Chondrocyte (in vitro differentiated cells): ENCODE measurements at regions not wholly inside any gene's neighbourhood (a gene's known extent, or its start where the extent isn't known, plus 50 kb on each side); places are given as distances from the start of the nearest gene placed in this dataset.

Experiments used
- DNase-seq: peaks from one replicate; pipeline ENCODE4 v3.0.0; 2021; ENCODE audit warnings: mixed read lengths, low spot score
- H3K27ac Mint-ChIP-seq: one replicate; pipeline ENCODE4 v1.8.0; 2021; ENCODE audit warnings: mild to moderate bottlenecking, moderate library complexity, mixed read lengths; ENCODE audit not compliant: unreplicated experiment
- H3K27me3 Mint-ChIP-seq: 2 replicates; pipeline ENCODE4 v1.8.0; 2021; ENCODE audit warnings: low read depth, mixed read lengths
- H3K36me3 Mint-ChIP-seq: 2 replicates; pipeline ENCODE4 v1.8.0; 2021; ENCODE audit warnings: low read depth, mixed read lengths
- H3K4me1 Mint-ChIP-seq: 2 replicates; pipeline ENCODE4 v1.8.0; 2021; ENCODE audit warnings: low read depth, mild to moderate bottlenecking, mixed read lengths
- H3K4me3 Mint-ChIP-seq: one replicate; pipeline ENCODE4 v1.8.0; 2021; ENCODE audit warnings: mild to moderate bottlenecking, moderate library complexity, mixed read lengths; ENCODE audit not compliant: unreplicated experiment
- H3K9me3 Mint-ChIP-seq: 2 replicates; pipeline ENCODE4 v1.8.0; 2021; ENCODE audit warnings: low read depth, mixed read lengths
- TF ChIP-seq, protein P1 (sequence below): fragments of 200-600 bp; sonication (generic); IDR thresholded peaks from 2 replicates; pipeline ENCODE4 v1.5.0; 2021; ENCODE audit warnings: antibody characterized with exemption, mild to moderate bottlenecking, moderate library complexity

DNA sequence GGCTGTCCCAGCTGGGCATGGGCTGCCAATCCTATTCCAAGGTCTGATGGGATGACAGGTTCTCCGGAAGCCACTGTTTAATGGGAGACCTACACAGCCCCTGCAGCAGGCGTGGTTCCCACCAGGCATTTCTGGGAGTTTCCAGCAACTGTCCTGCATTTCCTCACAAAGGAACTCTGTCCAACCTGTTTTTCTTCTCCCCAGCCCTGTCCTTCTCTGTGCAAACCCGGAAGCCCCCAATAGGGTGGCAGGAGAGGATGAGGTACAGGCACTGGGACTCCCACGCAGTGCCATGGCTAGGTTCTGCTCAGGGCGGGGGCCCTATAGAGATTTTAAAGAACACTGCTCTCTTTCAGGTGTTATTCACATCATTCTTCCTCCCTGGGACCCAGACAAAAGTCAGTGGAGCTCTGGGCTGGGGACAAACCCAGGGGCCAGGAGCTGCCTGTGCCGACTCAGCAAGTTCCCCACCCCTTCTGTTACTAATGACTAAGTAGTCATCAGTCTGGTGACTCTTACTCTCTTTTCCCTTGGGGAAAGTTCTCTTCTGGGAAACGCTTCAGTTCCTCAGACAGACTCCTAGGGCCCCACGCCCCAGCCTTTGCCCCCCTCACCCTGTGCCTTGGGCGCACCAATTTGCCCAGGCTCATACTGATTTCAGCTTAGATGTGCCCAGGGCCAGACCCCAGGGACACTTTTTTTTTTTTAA is 97.7 kb downstream of the CD47 start:
- Mint-ChIP-seq H3K36me3 (no peaks in the 10 kb centered on the region), H3K4me1 (peaks cover 50% of the 10 kb centered on the region), H3K27me3 (no peaks in the 10 kb centered on the region), H3K9me3 (no peaks in the 10 kb centered on the region), H3K4me3 (no peak overlapping the region), H3K27ac (peak overlapping the region; percentile 92)
- TF ChIP-seq, protein P1, sequence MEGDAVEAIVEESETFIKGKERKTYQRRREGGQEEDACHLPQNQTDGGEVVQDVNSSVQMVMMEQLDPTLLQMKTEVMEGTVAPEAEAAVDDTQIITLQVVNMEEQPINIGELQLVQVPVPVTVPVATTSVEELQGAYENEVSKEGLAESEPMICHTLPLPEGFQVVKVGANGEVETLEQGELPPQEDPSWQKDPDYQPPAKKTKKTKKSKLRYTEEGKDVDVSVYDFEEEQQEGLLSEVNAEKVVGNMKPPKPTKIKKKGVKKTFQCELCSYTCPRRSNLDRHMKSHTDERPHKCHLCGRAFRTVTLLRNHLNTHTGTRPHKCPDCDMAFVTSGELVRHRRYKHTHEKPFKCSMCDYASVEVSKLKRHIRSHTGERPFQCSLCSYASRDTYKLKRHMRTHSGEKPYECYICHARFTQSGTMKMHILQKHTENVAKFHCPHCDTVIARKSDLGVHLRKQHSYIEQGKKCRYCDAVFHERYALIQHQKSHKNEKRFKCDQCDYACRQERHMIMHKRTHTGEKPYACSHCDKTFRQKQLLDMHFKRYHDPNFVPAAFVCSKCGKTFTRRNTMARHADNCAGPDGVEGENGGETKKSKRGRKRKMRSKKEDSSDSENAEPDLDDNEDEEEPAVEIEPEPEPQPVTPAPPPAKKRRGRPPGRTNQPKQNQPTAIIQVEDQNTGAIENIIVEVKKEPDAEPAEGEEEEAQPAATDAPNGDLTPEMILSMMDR: no peak
- DNase-seq: no peak

DNA sequence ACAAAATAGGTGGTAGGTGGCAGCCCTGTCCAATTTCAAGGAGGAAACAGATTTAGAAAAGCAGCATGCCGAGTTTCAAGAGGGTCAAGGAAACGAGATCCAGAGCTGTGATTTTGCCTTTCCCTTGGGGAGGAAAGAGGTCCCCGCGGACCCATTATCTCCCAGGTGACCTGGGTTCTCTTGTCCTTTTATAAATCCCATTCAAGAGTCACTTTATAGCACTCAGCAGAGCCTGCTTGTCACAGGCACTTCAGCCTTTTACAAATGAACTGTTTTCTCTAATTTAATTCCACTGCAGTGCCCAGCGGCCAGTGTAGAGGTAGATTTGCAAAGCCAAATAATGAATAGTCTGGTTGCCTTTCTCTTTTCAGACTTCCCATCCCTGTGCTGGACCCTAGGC is 99.9 kb downstream of the CD47 start:
- no peak overlapping the region for H3K27ac Mint-ChIP-seq
- TF ChIP-seq, protein P1: no peak
- H3K36me3 Mint-ChIP-seq: no peaks in the 10 kb centered on the region
- H3K4me1 Mint-ChIP-seq: peaks cover 62% of the 10 kb centered on the region
- no peak overlapping the region for H3K4me3 Mint-ChIP-seq
- no peaks in the 10 kb centered on the region for H3K9me3 Mint-ChIP-seq
- DNase-seq: no peak
- H3K27me3 Mint-ChIP-seq: no peaks in the 10 kb centered on the region

DNA sequence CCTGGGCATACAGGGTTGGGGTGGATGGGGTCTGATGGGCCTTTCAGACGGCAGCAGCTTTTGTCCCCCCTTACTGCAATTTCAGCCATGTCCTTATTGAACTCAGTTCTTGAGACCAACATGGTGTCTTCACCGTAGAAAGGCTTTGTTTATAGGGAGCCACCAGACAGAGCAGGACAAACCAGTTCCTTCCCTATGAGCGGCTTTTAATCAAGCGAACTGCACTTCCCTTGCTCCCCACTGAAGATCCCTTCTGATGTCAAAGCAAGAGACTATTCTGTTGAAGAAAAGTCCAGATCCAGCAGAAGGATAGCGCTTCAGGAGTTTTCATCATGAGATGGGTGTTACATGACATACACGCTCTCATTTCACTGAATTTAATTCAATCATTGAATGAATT is 100.4 kb downstream of the CD47 start:
- Mint-ChIP-seq H3K4me3 (no peak overlapping the region), H3K9me3 (no peaks in the 10 kb centered on the region), H3K4me1 (peaks cover 63% of the 10 kb centered on the region), H3K27ac (no peak overlapping the region), H3K27me3 (no peaks in the 10 kb centered on the region), H3K36me3 (no peaks in the 10 kb centered on the region)
- TF ChIP-seq, protein P1: no peak
- DNase-seq: no peak

DNA sequence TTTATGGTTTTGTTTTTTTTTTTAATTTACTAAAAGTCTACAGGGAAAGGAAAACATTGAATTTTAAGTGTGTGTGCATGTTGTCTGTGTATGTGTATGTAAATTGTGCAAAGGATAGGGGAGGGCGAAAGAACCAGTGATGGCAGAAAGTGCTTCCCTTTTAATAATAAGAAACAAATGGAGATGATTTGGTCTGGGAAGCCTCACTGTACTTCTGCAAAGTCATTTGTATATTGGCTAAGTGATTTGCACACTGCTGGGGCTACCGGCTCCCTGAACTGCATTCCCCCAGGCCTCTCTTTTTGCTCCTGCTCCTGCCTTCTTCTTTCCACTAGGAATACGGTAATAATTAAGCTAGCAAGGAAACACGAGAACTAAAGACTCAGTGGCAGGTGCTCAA is 101.2 kb downstream of the CD47 start:
- Mint-ChIP-seq H3K4me1 (peaks cover 59% of the 10 kb centered on the region), H3K9me3 (no peaks in the 10 kb centered on the region), H3K36me3 (no peaks in the 10 kb centered on the region), H3K4me3 (no peak overlapping the region), H3K27ac (no peak overlapping the region), H3K27me3 (no peaks in the 10 kb centered on the region)
- TF ChIP-seq, protein P1: no peak
- DNase-seq: no peak

DNA sequence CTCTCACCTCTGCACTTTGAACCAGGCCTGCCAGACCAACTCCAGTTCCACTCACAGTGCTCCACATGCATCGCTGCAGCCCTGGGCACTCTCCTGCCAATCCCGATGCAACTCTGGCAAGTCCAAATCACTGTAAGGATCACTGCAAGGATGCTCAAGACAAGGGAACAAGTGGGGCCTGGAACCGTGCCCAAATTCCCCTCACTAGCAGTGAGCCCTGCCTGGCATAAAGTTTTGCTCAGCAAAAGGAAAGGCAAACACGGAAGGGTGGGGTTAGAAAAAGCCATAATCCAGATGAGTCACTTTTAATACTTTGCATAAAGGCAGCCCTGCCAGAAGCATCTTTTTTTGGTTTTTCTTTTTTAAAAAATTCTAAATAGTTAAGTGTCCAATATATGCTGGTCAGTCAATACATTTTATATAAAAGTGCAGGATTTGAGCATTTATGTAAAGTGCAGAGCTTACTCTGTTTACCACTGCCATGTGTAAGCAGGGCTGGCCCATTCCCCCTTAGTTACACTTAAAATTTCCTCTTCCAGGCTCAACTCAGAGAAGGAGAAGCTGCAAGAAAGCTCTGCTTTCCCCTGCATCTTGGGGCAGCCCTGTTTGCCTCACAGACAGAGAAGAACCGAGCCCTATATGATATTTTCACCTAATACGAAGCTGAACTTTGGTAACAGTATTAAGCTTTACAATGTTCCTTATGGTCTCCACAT is 102.2 kb downstream of the CD47 start:
- peaks cover 48% of the 10 kb centered on the region for H3K4me1 Mint-ChIP-seq
- no peak for DNase-seq
- H3K4me3 Mint-ChIP-seq: no peak overlapping the region
- H3K27me3 Mint-ChIP-seq: no peaks in the 10 kb centered on the region
- H3K9me3 Mint-ChIP-seq: no peaks in the 10 kb centered on the region
- peak overlapping the region; percentile 89 for H3K27ac Mint-ChIP-seq
- TF ChIP-seq, protein P1: no peak
- no peaks in the 10 kb centered on the region for H3K36me3 Mint-ChIP-seq
